Esophagus squamous epithelium (tissue), 4 donors: ENCODE measurements at regions not wholly inside any gene's neighbourhood (a gene's known extent, or its start where the extent isn't known, plus 50 kb on each side); places are given as distances from the start of the nearest gene placed in this dataset.

Experiments
- POLR2A ChIP-seq, 4 donors: fragments of 450-650 bp; IDR thresholded peaks; one replicate each; pipeline ENCODE4 v1.6.1; 2017; ENCODE audit warnings: antibody characterized with exemption in 4 of 4, mild to moderate bottlenecking in 4 of 4, moderate library complexity in 3 of 4
- TF ChIP-seq, protein P1 (sequence below), 6 experiments: fragments of 450-650 bp in 4 of 6; fragments of 200-600 bp in 2 of 6; sonication (generic) in 2 of 6; IDR thresholded peaks; one replicate each; pipeline ENCODE4 v1.5.1; 2016 to 2019; ENCODE audit warnings: antibody characterized with exemption in 6 of 6, mild to moderate bottlenecking in 4 of 6, moderate library complexity in 4 of 6

DNA sequence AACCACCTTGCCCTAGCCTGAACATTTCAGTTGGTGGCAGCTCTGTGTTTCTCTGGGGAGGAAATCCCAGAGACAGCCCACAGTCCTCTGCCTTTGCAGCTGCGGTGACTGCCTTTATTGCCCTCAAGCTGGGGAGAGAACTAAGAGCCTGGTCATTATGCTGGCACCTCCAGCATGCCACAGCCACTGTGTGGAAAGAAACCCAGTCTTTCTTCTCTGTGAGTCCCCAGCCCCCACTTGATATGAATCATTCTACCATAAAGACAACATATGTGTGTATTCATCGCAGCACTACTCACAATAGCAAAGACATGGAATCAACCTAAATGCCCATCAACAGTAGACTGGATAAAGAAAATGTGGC is 82.3 kb upstream of the RNF217 start:
- no peak for TF ChIP-seq POLR2A (IDR thresholded peaks at IDR 0.05)
- TF ChIP-seq, protein P1, sequence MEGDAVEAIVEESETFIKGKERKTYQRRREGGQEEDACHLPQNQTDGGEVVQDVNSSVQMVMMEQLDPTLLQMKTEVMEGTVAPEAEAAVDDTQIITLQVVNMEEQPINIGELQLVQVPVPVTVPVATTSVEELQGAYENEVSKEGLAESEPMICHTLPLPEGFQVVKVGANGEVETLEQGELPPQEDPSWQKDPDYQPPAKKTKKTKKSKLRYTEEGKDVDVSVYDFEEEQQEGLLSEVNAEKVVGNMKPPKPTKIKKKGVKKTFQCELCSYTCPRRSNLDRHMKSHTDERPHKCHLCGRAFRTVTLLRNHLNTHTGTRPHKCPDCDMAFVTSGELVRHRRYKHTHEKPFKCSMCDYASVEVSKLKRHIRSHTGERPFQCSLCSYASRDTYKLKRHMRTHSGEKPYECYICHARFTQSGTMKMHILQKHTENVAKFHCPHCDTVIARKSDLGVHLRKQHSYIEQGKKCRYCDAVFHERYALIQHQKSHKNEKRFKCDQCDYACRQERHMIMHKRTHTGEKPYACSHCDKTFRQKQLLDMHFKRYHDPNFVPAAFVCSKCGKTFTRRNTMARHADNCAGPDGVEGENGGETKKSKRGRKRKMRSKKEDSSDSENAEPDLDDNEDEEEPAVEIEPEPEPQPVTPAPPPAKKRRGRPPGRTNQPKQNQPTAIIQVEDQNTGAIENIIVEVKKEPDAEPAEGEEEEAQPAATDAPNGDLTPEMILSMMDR (IDR thresholded peaks at IDR 0.05): no peak
